Astrocyte of the cerebellum (primary cell): ENCODE measurements at regions not wholly inside any gene's neighbourhood (a gene's known extent, or its start where the extent isn't known, plus 50 kb on each side); places are given as distances from the start of the nearest gene placed in this dataset.
"Not testable (repeated sequence)": the region's sequence is repeated elsewhere in the genome, so short reads cannot be mapped to it uniquely, and the experiment has no call there.

Experiments used
- DNase-seq: peaks from one replicate; pipeline ENCODE4 v3.0.0-alpha.2; 2011; ENCODE audit warnings: low read depth
- H3K4me3 ChIP-seq: 2 replicates; pipeline ENCODE4 v1.5.1; 2011; ENCODE audit warnings: mild to moderate bottlenecking, low read depth, low read length, moderate library complexity
- CTCF ChIP-seq: IDR thresholded peaks from 2 replicates; pipeline ENCODE4 v1.5.1; 2012; ENCODE audit warnings: low read length, low read depth, moderate library complexity, mild to moderate bottlenecking; ENCODE audit errors: missing control alignments
- in situ Hi-C: cut with HindIII; loops from 2 replicates; pipeline ENCODE4 v1.10.0; 2017; ENCODE audit warnings: low sequenced_read_pairs

GRCh38 chr6:169000022-169000421 is 253.6 kb downstream of the THBS2 start:
- no peak for DNase-seq
- in situ Hi-C loops: no loop called here
- no peak overlapping the region for H3K4me3 ChIP-seq
- TF ChIP-seq CTCF: no peak

- no peak for DNase-seq
- in situ Hi-C loops: no loop called here
Observed at GRCh38 chr6:168999392-168999791, 254.3 kb downstream of the THBS2 start.

GRCh38 chr6:168996356-168996625 is 257.4 kb downstream of the THBS2 start:
- TF ChIP-seq CTCF: no peak
- DNase-seq: no peak
- in situ Hi-C loops: no loop called here
- no peak overlapping the region for H3K4me3 ChIP-seq

More at GRCh38 chr6:168999392-168999791, 254.3 kb downstream of the THBS2 start:
- no peak for TF ChIP-seq CTCF
- H3K4me3 ChIP-seq: no peak overlapping the region

GRCh38 chr6:168995526-168996355 is 257.9 kb downstream of the THBS2 start:
- H3K4me3 ChIP-seq: no peak overlapping the region
- in situ Hi-C loops: no loop called here
- TF ChIP-seq CTCF: no peak
- no peak for DNase-seq

- TF ChIP-seq CTCF: no peak
- in situ Hi-C loops: no loop called here
- H3K4me3 ChIP-seq: no peak overlapping the region
- no peak for DNase-seq
Observed at GRCh38 chr6:168994956-168995355, 258.7 kb downstream of the THBS2 start.

GRCh38 chr6:168992446-168993144 is 261.1 kb downstream of the THBS2 start:
- TF ChIP-seq CTCF: no peak
- H3K4me3 ChIP-seq: no peak overlapping the region
- in situ Hi-C loops: no loop called here
- no peak for DNase-seq

GRCh38 chr6:168991695-168992094 is 262.0 kb downstream of the THBS2 start:
- H3K4me3 ChIP-seq, in situ Hi-C loops, DNase-seq: not testable (repeated sequence)
